GM23338 (cell line): ENCODE measurements at regions not wholly inside any gene's neighbourhood (a gene's known extent, or its start where the extent isn't known, plus 50 kb on each side); places are given as distances from the start of the nearest gene placed in this dataset.

Source experiments
- ATAC-seq: fragments of 200-7000 bp; cut with Tn5 transposase; 3 replicates; pipeline ENCODE4 v1.9.1; 2020
- DNase-seq: peaks from one replicate; pipeline ENCODE4 v3.0.0-alpha.2; 2015; ENCODE audit warnings: low spot score
- H2AFZ ChIP-seq: fragments of 200-600 bp; sonication (generic); 2 replicates; pipeline ENCODE4 v1.8.0; 2016; ENCODE audit warnings: antibody characterized with exemption, mild to moderate bottlenecking, moderate library complexity
- H3F3A ChIP-seq: fragments of 200-600 bp; sonication (generic); replicated peaks from 2 replicates; pipeline ENCODE4 v1.8.0; 2017; ENCODE audit warnings: antibody characterized with exemption, mixed run types, low read depth
- H3K27ac ChIP-seq: fragments of 200-600 bp; sonication (generic); 2 replicates; pipeline ENCODE4 v1.6.1; 2016; ENCODE audit warnings: low read depth
- H3K27me3 ChIP-seq: fragments of 200-600 bp; sonication (generic); 2 replicates; pipeline ENCODE4 v1.8.0; 2016; ENCODE audit warnings: mild to moderate bottlenecking, mixed run types, moderate library complexity; ENCODE audit not compliant: insufficient read depth
- H3K36me3 ChIP-seq: fragments of 200-600 bp; sonication (generic); 2 replicates; pipeline ENCODE4 v1.8.0; 2016; ENCODE audit warnings: mild to moderate bottlenecking; ENCODE audit not compliant: insufficient read depth
- H3K4me1 ChIP-seq: fragments of 200-600 bp; sonication (generic); 2 replicates; pipeline ENCODE4 v1.8.0; 2016; ENCODE audit warnings: mild to moderate bottlenecking, moderate library complexity; ENCODE audit not compliant: insufficient read depth
- H3K4me2 ChIP-seq: fragments of 200-600 bp; sonication (generic); 2 replicates; pipeline ENCODE4 v1.7.1; 2017; ENCODE audit warnings: mixed run types
- H3K4me3 ChIP-seq: fragments of 200-600 bp; sonication (generic); 2 replicates; pipeline ENCODE4 v1.6.1; 2016; ENCODE audit warnings: mixed run types
- H3K79me2 ChIP-seq: fragments of 200-600 bp; sonication (generic); replicated peaks from 2 replicates; pipeline ENCODE4 v1.8.0; 2017; ENCODE audit warnings: mild to moderate bottlenecking; ENCODE audit not compliant: insufficient read depth
- H3K9me2 ChIP-seq: fragments of 200-600 bp; sonication (generic); 2 replicates; pipeline ENCODE4 v1.8.0; 2017; ENCODE audit not compliant: insufficient read depth
- H4K20me1 ChIP-seq: fragments of 200-600 bp; sonication (generic); replicated peaks from 2 replicates; pipeline ENCODE4 v1.8.0; 2017; ENCODE audit warnings: mild to moderate bottlenecking; ENCODE audit not compliant: insufficient read depth
- H3K27ac Mint-ChIP-seq: 2 replicates; pipeline ENCODE4 v1.8.0; 2020; ENCODE audit warnings: inconsistent platforms, mild to moderate bottlenecking, moderate library complexity, mixed read lengths
- H3K27me3 Mint-ChIP-seq: 3 replicates; pipeline ENCODE4 v1.8.0; 2022; ENCODE audit warnings: low read depth, mild to moderate bottlenecking, moderate library complexity, mixed read lengths, inconsistent platforms; ENCODE audit not compliant: insufficient read depth, poor library complexity
- H3K36me3 Mint-ChIP-seq: 3 replicates; pipeline ENCODE4 v1.8.0; 2021; ENCODE audit warnings: low read depth, mild to moderate bottlenecking, inconsistent platforms, moderate library complexity, mixed read lengths
- H3K4me1 Mint-ChIP-seq: 3 replicates; pipeline ENCODE4 v1.8.0; 2020; ENCODE audit warnings: mild to moderate bottlenecking, inconsistent platforms, mixed read lengths
- H3K4me3 Mint-ChIP-seq: 3 replicates; pipeline ENCODE4 v1.8.0; 2021; ENCODE audit warnings: moderate library complexity, mild to moderate bottlenecking, inconsistent platforms, mixed read lengths
- H3K9me3 Mint-ChIP-seq: 3 replicates; pipeline ENCODE4 v1.8.0; 2020; ENCODE audit warnings: moderate library complexity, mild to moderate bottlenecking, inconsistent platforms, mixed read lengths
- CREB1 ChIP-seq: fragments of 250-450 bp; sonication (Bioruptor Pico); IDR thresholded peaks from 2 replicates; pipeline ENCODE4 v1.5.0; 2020; ENCODE audit warnings: low read depth, mild to moderate bottlenecking, moderate library complexity
- ETS1 ChIP-seq: IDR thresholded peaks from 2 replicates; pipeline ENCODE4 v1.6.1; 2016; ENCODE audit warnings: antibody characterized with exemption
- EZH2 ChIP-seq: fragments of 200-600 bp; sonication (generic); IDR thresholded peaks from one replicate; pipeline ENCODE4 v1.8.0; 2017; ENCODE audit warnings: antibody characterized with exemption, mild to moderate bottlenecking, low read depth; ENCODE audit not compliant: unreplicated experiment
- EZH2phosphoT487 ChIP-seq: fragments of 200-600 bp; sonication (generic); IDR thresholded peaks from one replicate; pipeline ENCODE4 v1.8.1; 2018; ENCODE audit warnings: antibody characterized with exemption; ENCODE audit not compliant: unreplicated experiment
- JUNB ChIP-seq: IDR thresholded peaks from one replicate; pipeline ENCODE4 v1.6.1; 2016; ENCODE audit warnings: antibody characterized with exemption; ENCODE audit not compliant: unreplicated experiment
- NANOG ChIP-seq: IDR thresholded peaks from 2 replicates; pipeline ENCODE4 v1.6.1; 2016; ENCODE audit warnings: antibody characterized with exemption, borderline replicate concordance
- POLR2AphosphoS5 ChIP-seq: IDR thresholded peaks from 2 replicates; pipeline ENCODE4 v1.6.1; 2016; ENCODE audit warnings: antibody characterized with exemption, low read depth
- REST ChIP-seq: IDR thresholded peaks from one replicate; pipeline ENCODE4 v1.6.1; 2018; ENCODE audit warnings: antibody characterized with exemption; ENCODE audit not compliant: unreplicated experiment
- STAT1 ChIP-seq: IDR thresholded peaks from one replicate; pipeline ENCODE4 v1.6.1; 2016; ENCODE audit warnings: antibody characterized with exemption; ENCODE audit not compliant: unreplicated experiment
- ZNF331 ChIP-seq: fragments of 250-450 bp; sonication (Bioruptor Pico); IDR thresholded peaks from 2 replicates; pipeline ENCODE4 v1.5.0; 2020; ENCODE audit warnings: low read depth, mild to moderate bottlenecking, moderate library complexity
- ZNF462 ChIP-seq: fragments of 250-450 bp; sonication (Bioruptor Pico); IDR thresholded peaks from 2 replicates; pipeline ENCODE4 v1.5.0; 2020; ENCODE audit warnings: mild to moderate bottlenecking, moderate library complexity
- TF ChIP-seq, protein P1 (sequence below), 2 experiments: fragments of 200-600 bp in 1 of 2; sonication (generic) in 1 of 2; conservative IDR thresholded peaks; 2 replicates each; pipeline versions ENCODE4 v1.5.1 to v1.6.1; 2016 to 2017; ENCODE audit warnings: antibody characterized with exemption in 2 of 2, low read depth in 2 of 2, mild to moderate bottlenecking in 2 of 2, moderate library complexity in 1 of 2

- no peak overlapping the region for H3K27ac Mint-ChIP-seq
- H3K36me3 ChIP-seq = no peaks in the 10 kb centered on the region
- no peaks in the 10 kb centered on the region for H3K9me2 ChIP-seq
- H3K4me1 ChIP-seq = peaks cover 19% of the 10 kb centered on the region
- no peak overlapping the region for H3K4me3 ChIP-seq
- peaks cover 4% of the 10 kb centered on the region for H3K36me3 Mint-ChIP-seq
- TF ChIP-seq JUNB (no peak), STAT1 (no peak), REST (no peak), NANOG (no peak), EZH2 (no peak), ZNF462 (CRISPR knock-in tag) (no peak), ETS1 (no peak), ZNF331 (CRISPR knock-in tag) (no peak), CREB1 (CRISPR knock-in tag) (no peak), POLR2AphosphoS5 (no peak), EZH2phosphoT487 (no peak)
- TF ChIP-seq, protein P1, sequence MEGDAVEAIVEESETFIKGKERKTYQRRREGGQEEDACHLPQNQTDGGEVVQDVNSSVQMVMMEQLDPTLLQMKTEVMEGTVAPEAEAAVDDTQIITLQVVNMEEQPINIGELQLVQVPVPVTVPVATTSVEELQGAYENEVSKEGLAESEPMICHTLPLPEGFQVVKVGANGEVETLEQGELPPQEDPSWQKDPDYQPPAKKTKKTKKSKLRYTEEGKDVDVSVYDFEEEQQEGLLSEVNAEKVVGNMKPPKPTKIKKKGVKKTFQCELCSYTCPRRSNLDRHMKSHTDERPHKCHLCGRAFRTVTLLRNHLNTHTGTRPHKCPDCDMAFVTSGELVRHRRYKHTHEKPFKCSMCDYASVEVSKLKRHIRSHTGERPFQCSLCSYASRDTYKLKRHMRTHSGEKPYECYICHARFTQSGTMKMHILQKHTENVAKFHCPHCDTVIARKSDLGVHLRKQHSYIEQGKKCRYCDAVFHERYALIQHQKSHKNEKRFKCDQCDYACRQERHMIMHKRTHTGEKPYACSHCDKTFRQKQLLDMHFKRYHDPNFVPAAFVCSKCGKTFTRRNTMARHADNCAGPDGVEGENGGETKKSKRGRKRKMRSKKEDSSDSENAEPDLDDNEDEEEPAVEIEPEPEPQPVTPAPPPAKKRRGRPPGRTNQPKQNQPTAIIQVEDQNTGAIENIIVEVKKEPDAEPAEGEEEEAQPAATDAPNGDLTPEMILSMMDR (conservative IDR thresholded peaks at IDR 0.05; ENCODE audit: low read depth in 2 of 2) = no peak
- H3K4me2 ChIP-seq = no peak overlapping the region
- no peaks in the 10 kb centered on the region for H3F3A ChIP-seq
- peaks cover 4% of the 10 kb centered on the region; the same call in 2 of the 3 replicates for H3K9me3 Mint-ChIP-seq
- ATAC-seq (no peak), DNase-seq (no peak)
- H3K27me3 ChIP-seq = no peaks in the 10 kb centered on the region
- peaks cover 34% of the 10 kb centered on the region for H3K4me1 Mint-ChIP-seq
- no peak overlapping the region for H3K4me3 Mint-ChIP-seq
- H3K27me3 Mint-ChIP-seq = peaks cover 17% of the 10 kb centered on the region
- no peak overlapping the region for H3K27ac ChIP-seq
- no peaks in the 10 kb centered on the region for H3K79me2 ChIP-seq
- no peaks in the 10 kb centered on the region for H4K20me1 ChIP-seq
- H2AFZ ChIP-seq = peak overlapping the region; percentile 52; the same call in 1 of the 2 replicates
Observed at GRCh38 chr16:86244158-86244557, 266.2 kb upstream of the FOXF1 start.
